ENCODE measurements at regions not wholly inside any gene's neighbourhood (a gene's known extent, or its start where the extent isn't known, plus 50 kb on each side); places are given as distances from the start of the nearest gene placed in this dataset.

DNA sequence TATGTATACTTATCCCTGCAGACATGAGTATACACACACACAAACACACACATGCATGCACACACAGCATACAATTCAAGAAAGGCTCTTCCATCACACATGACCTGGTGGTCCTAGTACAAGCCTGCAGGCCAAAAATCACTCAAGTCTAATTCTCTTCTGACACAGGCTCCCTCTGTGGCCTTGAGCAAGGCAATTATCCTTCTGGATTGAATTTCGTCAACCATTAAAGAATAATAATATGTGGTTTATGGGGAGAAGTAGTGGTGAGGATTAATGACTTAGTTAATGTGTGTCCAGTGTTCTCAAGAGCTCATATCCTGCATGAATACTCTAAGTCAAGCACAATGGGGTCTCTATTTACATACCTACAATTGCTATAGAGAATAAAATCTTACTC is 161.8 kb upstream of the KIAA1217 start:
- TF ChIP-seq, protein P1, sequence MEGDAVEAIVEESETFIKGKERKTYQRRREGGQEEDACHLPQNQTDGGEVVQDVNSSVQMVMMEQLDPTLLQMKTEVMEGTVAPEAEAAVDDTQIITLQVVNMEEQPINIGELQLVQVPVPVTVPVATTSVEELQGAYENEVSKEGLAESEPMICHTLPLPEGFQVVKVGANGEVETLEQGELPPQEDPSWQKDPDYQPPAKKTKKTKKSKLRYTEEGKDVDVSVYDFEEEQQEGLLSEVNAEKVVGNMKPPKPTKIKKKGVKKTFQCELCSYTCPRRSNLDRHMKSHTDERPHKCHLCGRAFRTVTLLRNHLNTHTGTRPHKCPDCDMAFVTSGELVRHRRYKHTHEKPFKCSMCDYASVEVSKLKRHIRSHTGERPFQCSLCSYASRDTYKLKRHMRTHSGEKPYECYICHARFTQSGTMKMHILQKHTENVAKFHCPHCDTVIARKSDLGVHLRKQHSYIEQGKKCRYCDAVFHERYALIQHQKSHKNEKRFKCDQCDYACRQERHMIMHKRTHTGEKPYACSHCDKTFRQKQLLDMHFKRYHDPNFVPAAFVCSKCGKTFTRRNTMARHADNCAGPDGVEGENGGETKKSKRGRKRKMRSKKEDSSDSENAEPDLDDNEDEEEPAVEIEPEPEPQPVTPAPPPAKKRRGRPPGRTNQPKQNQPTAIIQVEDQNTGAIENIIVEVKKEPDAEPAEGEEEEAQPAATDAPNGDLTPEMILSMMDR (conservative IDR thresholded peaks at IDR 0.05 in 1 of 2, IDR thresholded peaks at IDR 0.05 in 1 of 2; ENCODE audit: extremely low read depth in 1 of 2, insufficient read depth in 1 of 2, low read depth in 1 of 2, low read length in 2 of 2): no peak
- TF ChIP-seq EZH2 (IDR thresholded peaks at IDR 0.05; ENCODE audit: borderline replicate concordance, low read length): no peak

All from mammary epithelial cell (primary cell).